ENCODE measurements at regions not wholly inside any gene's neighbourhood (a gene's known extent, or its start where the extent isn't known, plus 50 kb on each side); places are given as distances from the start of the nearest gene placed in this dataset.

- no peaks in the 10 kb centered on the region for H3K4me1 ChIP-seq (ENCODE audit: control insufficient read depth in 2 of 3, insufficient read depth in 2 of 3, low read depth in 1 of 3, low read length in 3 of 3)
- TF ChIP-seq, protein P1, sequence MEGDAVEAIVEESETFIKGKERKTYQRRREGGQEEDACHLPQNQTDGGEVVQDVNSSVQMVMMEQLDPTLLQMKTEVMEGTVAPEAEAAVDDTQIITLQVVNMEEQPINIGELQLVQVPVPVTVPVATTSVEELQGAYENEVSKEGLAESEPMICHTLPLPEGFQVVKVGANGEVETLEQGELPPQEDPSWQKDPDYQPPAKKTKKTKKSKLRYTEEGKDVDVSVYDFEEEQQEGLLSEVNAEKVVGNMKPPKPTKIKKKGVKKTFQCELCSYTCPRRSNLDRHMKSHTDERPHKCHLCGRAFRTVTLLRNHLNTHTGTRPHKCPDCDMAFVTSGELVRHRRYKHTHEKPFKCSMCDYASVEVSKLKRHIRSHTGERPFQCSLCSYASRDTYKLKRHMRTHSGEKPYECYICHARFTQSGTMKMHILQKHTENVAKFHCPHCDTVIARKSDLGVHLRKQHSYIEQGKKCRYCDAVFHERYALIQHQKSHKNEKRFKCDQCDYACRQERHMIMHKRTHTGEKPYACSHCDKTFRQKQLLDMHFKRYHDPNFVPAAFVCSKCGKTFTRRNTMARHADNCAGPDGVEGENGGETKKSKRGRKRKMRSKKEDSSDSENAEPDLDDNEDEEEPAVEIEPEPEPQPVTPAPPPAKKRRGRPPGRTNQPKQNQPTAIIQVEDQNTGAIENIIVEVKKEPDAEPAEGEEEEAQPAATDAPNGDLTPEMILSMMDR (IDR thresholded peaks at IDR 0.05; ENCODE audit: borderline replicate concordance, extremely low read depth, insufficient read depth), result no peak
- FAIRE-seq, result no peak
Observed at GRCh38 chr7:80017101-80017698, 117.4 kb upstream of the GNAI1 start.

DNA sequence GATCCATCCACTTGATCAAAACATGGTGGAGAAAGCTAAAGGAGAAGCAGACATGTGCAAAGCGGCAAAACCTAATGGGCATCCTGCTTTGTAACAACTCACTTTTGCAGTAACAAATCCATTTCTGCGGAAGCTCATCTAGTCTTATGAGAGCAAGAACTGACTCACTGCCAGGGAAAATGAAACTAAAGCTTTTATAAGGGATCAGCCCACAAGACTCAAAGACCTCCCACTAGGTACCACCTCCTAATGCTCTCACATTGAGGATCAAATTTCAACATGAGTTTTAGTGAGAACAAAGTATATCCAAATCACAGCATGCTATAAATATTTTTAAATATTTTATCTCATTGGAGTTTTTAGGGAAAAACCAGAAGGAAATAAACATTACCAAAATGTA, 120.1 kb upstream of the GNAI1 start:
- Histone ChIP-seq H3K36me3 (ENCODE audit: control insufficient read depth in 2 of 3, insufficient read depth in 3 of 3, low read length in 3 of 3) (no peaks in the 10 kb centered on the region), H3K27me3 (ENCODE audit: control insufficient read depth, insufficient read depth, low read length) (no peaks in the 10 kb centered on the region), H3K27ac (ENCODE audit: low read depth in 2 of 2, low read length in 2 of 2) (no peak overlapping the region), H3K4me1 (ENCODE audit: control insufficient read depth in 2 of 3, insufficient read depth in 2 of 3, low read depth in 1 of 3, low read length in 3 of 3) (no peaks in the 10 kb centered on the region), H3K9me3 (ENCODE audit: control insufficient read depth in 2 of 3, insufficient read depth in 1 of 3, low read length in 3 of 3) (no peaks in the 10 kb centered on the region), H3K9ac (ENCODE audit: low read length in 3 of 3) (no peak overlapping the region), H3K4me3 (ENCODE audit: low read length in 3 of 3) (no peak overlapping the region)
- no peak for FAIRE-seq
- intact Hi-C loops (cut with DNase I), result no loop called here
- DNase-seq, result peak in 1 of 5 donors; percentile 9
- TF ChIP-seq, protein P1 (IDR thresholded peaks at IDR 0.05; ENCODE audit: borderline replicate concordance, extremely low read depth, insufficient read depth), result no peak

More at GRCh38 chr7:80017101-80017698, 117.4 kb upstream of the GNAI1 start:
- Histone ChIP-seq H3K9ac (ENCODE audit: low read length in 3 of 3) (no peak overlapping the region), H3K27ac (ENCODE audit: low read depth in 2 of 2, low read length in 2 of 2) (no peak overlapping the region), H3K36me3 (ENCODE audit: control insufficient read depth in 2 of 3, insufficient read depth in 3 of 3, low read length in 3 of 3) (no peaks in the 10 kb centered on the region), H3K9me3 (ENCODE audit: control insufficient read depth in 2 of 3, insufficient read depth in 1 of 3, low read length in 3 of 3) (no peaks in the 10 kb centered on the region), H3K27me3 (ENCODE audit: control insufficient read depth, insufficient read depth, low read length) (no peaks in the 10 kb centered on the region), H3K4me3 (ENCODE audit: low read length in 3 of 3) (no peak overlapping the region)
- intact Hi-C loops (cut with DNase I), result no loop called here
- no peak for DNase-seq

- DNase-seq (no peak), FAIRE-seq (no peak)
- TF ChIP-seq, protein P1 (IDR thresholded peaks at IDR 0.05; ENCODE audit: borderline replicate concordance, extremely low read depth, insufficient read depth), result no peak
- Histone ChIP-seq H3K4me1 (ENCODE audit: control insufficient read depth in 2 of 3, insufficient read depth in 2 of 3, low read depth in 1 of 3, low read length in 3 of 3) (no peaks in the 10 kb centered on the region), H3K36me3 (ENCODE audit: control insufficient read depth in 2 of 3, insufficient read depth in 3 of 3, low read length in 3 of 3) (no peaks in the 10 kb centered on the region), H3K27me3 (ENCODE audit: control insufficient read depth, insufficient read depth, low read length) (no peaks in the 10 kb centered on the region), H3K9ac (ENCODE audit: low read length in 3 of 3) (no peak overlapping the region), H3K9me3 (ENCODE audit: control insufficient read depth in 2 of 3, insufficient read depth in 1 of 3, low read length in 3 of 3) (no peaks in the 10 kb centered on the region), H3K27ac (ENCODE audit: low read depth in 2 of 2, low read length in 2 of 2) (no peak overlapping the region), H3K4me3 (ENCODE audit: low read length in 3 of 3) (no peak overlapping the region)
- intact Hi-C loops (cut with DNase I), result no loop called here
Observed at GRCh38 chr7:80008039-80008438, 126.6 kb upstream of the GNAI1 start.

- no peak overlapping the region for H3K4me3 ChIP-seq (ENCODE audit: low read length in 3 of 3)
- FAIRE-seq, result no peak
- H3K9ac ChIP-seq (ENCODE audit: low read length in 3 of 3), result no peak overlapping the region
- intact Hi-C loops (cut with DNase I), result no loop called here
- H3K4me1 ChIP-seq (ENCODE audit: control insufficient read depth in 2 of 3, insufficient read depth in 2 of 3, low read depth in 1 of 3, low read length in 3 of 3), result no peaks in the 10 kb centered on the region
- H3K36me3 ChIP-seq (ENCODE audit: control insufficient read depth in 2 of 3, insufficient read depth in 3 of 3, low read length in 3 of 3), result no peaks in the 10 kb centered on the region
- no peaks in the 10 kb centered on the region for H3K9me3 ChIP-seq (ENCODE audit: control insufficient read depth in 2 of 3, insufficient read depth in 1 of 3, low read length in 3 of 3)
- no peaks in the 10 kb centered on the region for H3K27me3 ChIP-seq (ENCODE audit: control insufficient read depth, insufficient read depth, low read length)
- TF ChIP-seq, protein P1 (IDR thresholded peaks at IDR 0.05; ENCODE audit: borderline replicate concordance, extremely low read depth, insufficient read depth), result no peak
- DNase-seq, result no peak
- no peak overlapping the region for H3K27ac ChIP-seq (ENCODE audit: low read depth in 2 of 2, low read length in 2 of 2)
Observed at GRCh38 chr7:80002865-80003264, 131.8 kb upstream of the GNAI1 start.
